Stimulated activated CD4-positive, alpha-beta T cell treated with anti-CD3 and anti-CD28 coated beads, Interleukin-1b, Interleukin-23, amount 100 ng/mL, for 24 hours (primary cell): ENCODE measurements at regions not wholly inside any gene's neighbourhood (a gene's known extent, or its start where the extent isn't known, plus 50 kb on each side); places are given as distances from the start of the nearest gene placed in this dataset.

Experiments
- DNase-seq, 4 experiments: peaks; one replicate each; pipeline ENCODE4 v3.0.0-alpha.2; 2020; ENCODE audit warnings: low read depth in 4 of 4, low spot score in 1 of 4

DNA sequence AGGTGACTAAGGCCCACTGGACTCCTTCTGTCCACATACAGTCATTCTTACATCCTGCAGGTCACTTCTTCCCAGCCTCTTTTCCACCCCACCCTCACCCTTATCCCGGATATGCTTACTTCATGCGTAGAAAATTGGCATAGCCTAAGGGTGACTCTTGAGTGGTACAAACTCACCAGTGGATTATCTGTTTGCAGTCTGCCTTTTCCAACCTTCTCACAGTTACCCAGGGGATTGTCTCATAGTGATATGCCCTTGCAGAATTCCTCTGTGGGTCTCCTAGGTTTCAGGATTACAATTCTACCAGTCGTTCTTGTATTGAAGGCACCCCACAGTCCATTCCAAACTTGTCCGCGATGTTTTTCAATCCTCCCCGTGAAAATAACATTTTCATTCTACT lies 752.9 kb upstream of the HS6ST1 start:
- no peak for DNase-seq

DNA sequence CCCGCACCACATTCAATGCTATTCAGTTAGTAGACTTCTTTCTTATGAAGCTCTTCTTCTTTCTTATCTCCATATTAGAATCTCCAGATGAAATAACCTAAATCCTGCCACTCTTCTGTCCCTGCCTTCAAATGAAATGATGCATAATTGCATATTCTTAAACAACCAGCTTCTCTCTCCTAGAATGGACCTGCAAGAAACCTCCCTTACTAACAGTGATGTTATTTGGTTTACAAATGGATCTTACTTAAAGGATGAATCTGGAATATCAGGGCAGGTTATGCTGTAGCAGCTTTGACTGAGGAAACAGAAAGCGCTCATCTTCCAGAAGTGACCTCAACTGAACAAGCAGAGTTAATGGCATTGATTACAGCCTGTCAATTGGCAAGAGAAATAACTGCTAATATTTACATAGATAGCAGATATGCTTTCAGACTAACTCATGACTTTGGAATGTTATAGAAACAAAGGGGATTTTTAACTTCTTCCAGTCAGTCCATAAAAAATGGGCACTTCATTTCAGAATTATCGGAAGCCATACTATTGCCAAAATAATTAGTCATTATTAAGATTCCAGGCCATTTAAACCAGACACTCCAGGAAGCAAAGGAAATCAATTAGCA lies 755.7 kb upstream of the HS6ST1 start:
- DNase-seq = no peak

DNA sequence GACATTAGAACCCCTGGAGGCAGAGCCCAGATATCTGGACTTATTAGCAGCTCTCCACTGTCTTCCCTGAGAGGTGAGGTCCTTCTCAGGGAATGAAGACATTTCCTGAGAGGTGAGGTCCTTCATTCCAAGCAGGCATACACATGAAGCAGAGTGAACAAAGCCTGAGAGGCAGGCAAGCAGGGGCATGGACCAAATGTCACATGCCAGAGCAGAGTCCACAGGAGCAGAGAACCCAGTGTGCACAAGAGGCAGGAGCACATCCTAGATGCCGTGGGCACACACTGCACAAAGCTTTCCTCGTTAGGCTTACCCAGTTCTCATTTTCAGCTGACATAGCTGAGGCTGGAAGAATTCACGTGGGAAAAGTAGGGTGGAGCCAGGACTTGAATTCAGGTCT lies 759.9 kb upstream of the HS6ST1 start:
- no peak for DNase-seq

DNA sequence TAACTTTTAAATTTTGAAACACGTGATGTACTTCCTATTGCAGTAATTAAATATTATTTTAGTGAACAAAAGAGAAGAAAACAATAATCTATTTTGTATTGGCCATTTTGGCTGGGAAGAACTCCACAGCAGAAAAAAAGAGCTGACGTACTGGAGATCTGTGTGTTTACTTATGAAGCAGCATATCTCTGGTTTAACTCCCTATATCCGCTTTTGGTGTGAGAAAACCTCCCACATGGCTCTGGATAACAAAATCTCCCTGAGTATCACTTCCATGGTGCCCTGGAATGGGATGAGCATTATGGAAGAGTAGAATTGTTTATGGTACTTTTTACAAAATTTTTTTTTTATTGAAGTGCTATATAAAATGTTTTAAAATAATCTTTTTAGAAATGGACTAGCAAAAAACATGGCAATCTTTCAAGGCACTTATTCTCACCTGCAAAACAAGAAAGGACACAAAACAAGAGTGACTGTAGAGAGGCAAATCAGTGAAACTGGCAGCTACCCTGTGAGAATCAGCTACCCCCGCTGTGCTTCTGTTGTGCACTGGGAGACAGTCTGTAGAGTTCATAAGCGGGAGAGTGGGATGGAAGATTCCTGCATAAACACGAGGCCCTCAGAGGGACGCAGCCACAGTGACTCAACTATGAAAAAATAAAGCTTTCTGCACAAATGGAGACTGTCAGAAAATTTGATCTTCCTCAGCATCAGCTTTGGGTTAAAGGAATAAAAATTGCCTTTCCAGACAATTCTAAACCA lies 762.2 kb upstream of the HS6ST1 start:
- DNase-seq = no peak

DNA sequence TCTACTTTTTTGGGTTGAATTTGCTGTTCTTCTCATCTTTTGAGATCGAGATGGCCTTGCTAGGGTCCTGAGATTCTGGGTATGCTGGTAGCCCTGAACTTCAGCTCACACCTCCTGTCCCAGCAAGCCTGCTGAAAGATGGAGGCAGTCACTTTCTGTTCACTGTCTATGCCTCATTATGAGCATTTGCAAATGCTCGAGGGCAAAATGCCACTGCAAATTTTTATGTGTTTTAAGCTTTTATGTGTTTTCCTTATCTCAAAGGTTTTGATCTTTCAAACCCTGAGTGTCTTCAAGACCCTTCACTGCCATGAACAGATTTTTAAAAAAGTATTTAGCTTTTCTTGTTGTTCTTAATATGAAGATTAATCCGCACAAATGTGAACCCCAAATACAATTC lies 766.7 kb upstream of the HS6ST1 start:
- no peak for DNase-seq

DNA sequence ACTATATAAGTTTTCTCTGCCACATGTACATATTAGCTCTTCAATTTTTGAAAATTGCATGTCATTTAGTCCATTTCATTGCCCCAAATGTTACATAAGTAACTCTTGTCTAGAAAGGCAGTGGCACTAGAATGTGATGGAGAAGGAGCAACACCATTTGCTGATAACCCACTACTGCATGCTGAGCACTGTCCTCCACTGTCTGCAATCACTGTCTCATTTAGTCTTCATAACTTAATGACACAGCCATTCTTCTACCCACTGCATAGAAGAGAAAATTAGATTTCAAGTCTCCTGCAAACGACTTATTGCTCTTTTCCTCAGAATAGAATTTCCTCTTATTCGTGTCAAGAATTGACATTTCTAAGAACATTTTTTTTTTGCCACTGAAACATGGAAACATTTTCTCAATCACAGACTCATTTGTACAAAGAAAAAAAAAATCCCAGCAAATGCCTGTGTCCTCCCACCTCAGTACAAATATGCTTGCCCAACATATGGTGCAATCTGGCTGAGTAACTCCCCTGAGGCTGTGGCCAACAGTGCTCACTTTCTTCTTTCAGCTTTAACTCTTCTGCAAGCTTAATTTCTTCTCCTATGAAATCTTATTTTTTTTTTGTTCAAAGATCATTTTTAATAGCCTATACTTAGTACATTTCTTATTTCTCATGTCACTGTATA lies 768.6 kb upstream of the HS6ST1 start:
- DNase-seq = no peak

DNA sequence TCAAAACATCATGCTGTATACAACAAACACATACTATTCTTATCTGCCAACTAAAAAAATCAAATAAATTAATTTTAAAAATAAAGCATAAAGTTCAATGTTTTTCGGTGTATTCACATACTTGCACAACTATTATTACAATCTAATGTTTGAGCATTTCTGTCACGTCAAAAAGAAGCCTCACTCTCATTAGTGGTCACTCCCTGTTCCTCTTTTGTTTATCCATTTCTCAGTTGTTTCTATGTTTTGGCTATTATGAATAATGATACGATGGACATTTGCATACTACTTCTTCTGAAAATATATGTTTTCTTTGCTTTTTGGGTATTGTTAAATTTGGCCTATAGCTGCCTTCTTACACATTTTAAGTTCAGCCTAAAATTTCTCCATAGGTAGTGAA lies 773.0 kb upstream of the HS6ST1 start:
- DNase-seq = no peak

DNA sequence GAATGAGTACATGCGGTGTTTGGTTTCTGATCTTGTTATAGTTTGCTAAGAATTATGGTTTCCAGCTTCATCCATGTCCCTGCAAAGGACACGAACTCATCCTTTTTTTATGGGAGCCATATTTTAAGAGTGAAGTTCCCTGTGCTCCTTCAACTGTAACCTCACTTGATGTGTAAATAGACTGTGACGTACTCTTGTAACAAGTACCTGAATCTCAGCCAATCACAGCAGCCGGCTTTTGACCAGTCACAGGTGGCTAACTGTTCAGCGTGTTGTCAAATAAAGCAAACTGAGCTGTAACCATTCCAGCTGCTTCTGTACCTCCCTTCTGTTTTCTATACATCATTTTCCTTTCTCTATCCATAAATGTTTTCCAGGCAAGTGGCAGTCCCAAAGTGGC lies 774.3 kb upstream of the HS6ST1 start:
- no peak for DNase-seq

DNA sequence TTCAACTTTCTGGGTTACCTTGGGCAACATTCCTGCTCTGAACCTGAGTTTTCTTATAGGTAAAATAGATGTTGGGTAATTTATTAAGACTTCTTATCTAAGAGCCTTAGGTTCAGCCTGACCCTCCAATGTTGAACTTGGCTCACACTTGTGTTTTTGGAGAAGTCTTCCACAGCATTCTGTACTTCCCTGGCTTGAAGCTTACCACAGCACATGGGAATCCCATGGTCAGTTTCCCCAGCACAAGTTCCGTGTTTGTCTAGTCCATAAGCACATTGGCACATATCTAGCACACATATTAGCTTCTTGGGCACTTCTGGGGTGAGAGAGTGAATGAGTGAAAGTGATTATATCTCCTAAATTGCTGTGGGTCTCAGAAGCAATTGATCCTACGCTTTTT lies 782.5 kb upstream of the HS6ST1 start:
- DNase-seq = no peak

DNA sequence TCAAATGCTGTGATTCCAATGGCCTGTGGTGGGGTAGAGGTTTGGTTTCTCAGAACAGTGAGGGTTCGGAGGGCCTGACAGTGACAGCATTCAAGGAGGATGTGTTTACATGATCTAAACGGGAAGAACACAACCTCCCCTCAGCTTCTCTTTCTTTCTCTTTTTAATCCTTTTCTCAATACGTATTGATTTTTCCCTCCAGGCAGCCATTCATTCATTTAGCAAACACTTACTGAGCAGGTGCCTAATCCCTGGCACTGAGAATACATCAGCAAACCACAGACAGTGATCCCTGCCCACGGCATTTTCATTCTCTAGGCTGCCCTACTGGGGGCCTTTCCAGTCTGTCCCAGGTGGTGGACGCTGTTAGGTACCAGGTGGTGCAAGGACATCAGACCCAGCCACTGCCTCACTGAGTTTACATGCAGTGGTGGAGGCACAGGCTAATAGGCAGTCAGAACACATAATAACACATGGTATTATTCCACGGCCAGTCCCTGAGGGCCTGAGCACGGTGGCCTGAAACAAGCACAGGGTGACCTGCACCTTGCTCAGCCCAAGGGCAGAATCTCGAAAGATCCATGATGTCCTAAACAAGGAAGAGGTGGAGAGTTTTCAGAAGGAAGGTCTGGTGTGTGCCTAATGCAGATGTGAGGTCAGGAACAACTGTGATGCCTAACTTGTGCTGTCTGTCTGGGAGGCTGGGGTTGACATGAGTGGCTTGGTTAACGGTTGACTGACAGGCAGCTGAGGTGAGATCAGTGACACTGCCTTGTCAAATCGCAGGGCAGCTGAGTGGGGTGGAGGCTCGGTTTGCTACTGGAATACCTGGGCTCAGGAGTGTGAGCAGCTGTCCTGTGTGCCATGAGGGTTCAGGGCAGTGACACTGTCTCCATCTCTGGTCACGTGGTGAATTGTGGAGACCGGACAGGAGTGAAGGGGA lies 785.5 kb upstream of the HS6ST1 start:
- DNase-seq = no peak

DNA sequence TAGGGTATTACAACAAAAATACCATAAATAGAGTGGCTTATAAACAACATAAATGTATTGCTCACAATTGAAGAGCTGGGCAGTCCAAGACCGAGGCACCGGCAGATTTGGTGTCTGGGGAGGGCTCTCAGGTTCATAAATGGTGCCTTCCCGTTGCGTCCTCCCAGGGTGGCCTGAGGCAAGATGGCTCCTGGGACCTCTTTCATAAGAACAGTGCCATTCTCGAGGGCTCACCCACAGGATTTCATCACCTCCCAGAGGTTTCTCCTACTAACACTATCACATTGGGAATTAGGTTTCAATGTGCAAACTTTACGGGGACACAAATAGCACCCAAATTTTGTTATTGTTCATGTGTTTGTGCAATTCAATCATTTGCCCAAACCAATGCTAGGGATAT lies 793.5 kb upstream of the HS6ST1 start:
- no peak for DNase-seq

DNA sequence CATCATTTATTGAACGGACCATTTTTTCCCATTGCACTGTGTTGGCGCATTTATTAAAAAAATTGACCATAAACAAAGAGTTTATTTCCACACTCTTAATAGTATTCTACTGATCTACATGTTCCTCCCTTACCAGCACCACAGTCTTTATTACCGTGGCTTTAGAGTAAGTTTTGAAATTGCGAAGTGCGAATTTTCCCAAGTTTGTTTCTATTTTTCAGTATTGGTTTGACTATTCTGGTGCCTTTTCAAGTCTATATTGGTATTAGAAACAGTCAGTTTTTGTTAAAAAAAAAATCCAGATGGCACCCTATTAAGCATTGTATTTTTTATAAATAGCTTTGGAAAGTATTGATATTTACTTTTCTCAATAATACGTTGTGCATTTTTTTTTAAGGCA lies 795.1 kb upstream of the HS6ST1 start:
- DNase-seq = no peak

DNA sequence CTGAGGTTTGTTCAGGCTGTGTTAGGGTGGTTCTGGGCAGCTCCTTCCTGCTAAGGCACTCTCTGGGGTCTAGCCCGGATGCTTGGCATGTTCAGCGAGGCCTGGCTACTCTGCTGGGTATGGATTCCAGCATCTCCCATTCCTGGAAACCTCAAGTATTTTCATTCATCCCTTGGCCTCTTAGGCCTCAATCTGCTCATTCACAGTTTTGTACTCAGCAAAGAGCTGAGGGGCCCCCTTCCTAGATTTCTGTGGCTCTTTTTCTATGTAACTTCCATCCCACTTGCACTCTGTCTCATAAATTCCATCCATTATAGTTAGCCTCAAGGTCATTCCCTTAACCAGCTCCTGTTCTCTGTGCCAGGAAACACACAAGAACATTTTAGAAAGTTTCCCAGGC lies 798.8 kb upstream of the HS6ST1 start:
- no peak for DNase-seq

DNA sequence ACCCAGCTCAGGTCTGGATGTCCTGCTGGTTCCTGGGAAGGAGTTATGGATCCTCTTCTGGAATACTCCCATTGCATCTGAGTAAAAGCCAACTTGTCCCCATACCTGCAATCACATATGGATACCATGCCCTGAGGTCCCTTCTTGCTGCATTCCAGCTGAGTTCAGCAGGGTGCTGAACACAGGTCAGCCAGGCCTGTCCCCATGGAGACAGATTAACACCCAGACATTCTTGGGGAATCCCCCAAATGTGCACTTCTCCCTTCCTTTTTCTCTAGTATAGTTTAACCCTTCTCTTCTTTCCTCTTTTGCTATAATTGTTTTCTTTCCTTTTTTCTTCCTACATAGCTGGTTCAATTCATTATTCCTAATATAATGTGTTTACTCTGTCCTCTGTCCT lies 799.6 kb upstream of the HS6ST1 start:
- no peak for DNase-seq

DNA sequence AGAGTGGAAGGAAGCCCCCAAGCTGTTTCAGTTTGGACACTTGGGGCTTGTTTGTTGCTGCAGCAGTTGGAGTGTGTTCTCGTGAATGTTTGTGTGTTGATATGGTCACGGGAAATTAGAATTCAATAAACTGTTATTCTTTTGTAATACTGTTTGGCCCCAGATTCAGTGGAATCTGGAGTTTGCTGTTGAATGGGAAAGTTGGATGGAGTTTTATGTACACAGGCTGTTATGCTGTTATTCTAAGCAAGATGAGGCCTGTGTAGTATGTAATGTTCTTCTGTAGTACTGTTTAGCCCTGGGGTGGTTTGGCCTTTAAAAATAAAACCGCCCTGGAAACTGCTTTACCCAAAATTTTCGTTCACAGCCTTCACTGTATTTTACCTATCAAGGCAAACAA lies 810.4 kb upstream of the HS6ST1 start:
- DNase-seq = no peak

DNA sequence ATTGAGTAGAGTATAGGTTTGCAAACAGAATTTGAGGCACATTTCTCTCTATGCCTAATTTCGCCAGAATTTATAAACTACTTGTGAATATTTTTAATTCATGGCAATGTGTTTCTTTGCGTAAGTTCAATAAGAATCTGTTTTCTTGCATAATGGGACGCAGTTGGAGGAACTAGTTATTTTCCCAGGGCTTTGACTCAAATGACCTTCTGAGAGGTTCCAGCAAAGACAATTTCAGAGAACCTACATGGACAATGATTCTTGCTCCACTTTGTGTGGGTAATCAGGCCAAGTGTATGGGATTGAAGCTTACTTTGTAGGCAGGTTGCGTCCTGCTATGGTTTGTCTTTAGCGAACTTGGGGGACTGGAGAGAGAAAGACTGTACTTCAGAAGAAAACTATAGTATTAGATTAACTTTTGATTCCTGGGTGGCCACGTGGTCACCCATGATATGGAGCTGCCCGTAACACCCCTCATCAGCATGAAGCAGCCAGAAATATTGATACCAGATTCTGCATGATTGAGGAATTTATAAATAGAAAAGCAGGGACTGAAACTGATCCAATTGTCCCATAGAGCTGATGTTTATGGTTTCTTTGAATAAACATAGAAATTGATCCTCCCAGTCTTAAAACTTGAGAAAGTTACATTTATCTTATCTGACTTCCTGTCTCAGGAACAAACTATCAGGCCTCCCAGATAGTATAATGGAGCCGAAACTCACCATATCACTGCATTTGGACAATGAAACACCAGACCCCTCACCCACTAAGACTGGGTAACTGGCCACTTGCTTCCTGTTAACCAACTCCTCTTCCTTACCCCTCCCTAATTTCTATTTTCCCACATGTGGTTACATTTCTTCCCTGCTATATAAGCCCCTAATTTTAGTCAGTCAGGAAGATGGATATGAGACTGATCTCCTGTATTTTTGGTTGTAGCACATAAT lies 815.3 kb upstream of the HS6ST1 start:
- no peak for DNase-seq

DNA sequence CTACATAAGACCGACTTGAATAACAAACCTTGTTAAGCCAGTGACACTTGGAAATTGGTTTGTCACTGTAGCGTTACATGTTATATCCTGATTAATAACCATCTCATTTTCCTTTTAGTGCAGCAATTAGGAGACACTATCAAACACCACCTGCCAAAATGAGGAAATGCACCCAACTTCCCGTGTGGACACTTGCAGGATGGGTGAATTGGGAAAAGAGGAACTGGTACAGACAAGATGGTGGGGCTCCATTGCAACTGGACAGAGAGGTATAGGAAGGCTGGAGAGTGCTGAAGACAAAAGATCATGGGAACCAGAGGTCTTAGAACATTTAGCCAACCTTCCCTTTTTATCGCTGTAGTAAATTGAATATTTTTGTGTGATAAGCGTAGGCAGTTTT lies 816.3 kb upstream of the HS6ST1 start:
- DNase-seq = no peak

DNA sequence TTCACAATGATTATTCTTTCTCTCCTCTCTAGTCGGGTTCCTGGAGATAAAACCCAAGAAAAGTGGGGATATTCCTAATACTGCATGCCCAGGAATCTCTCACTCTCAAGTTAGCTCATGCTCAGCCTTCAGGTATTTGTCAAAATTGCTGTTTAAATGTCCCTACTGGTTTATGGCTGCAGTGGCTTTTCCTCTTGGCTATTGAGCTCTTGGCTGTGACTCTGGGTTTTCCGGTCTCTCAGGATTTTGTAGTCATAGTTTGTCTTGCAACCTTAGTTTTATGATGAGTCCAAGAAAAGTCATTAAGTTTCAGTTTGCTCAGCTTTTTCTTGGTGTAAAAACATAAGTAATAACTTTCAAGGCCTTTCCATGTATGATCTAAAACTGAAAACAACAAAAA lies 820.7 kb upstream of the HS6ST1 start:
- DNase-seq = no peak

DNA sequence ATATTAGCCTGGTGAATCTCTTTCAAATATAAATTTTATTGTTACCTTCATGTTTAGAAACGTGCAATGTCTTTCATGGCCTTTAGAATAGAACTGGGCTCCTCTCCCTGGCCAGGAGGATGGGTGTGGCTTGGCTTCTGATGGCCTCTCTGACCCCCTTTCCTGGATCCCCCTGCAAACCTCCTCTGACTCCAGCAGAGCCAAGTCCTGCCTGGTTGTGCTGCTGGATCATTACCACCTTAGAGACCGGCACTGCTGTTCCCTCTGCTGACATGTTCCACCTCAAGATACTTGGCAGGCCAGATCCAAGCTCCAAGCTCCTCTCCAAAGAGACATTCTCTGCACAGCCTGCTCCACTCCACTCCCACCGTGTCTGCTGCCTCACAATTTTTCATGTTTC lies 823.8 kb upstream of the HS6ST1 start:
- DNase-seq = no peak

DNA sequence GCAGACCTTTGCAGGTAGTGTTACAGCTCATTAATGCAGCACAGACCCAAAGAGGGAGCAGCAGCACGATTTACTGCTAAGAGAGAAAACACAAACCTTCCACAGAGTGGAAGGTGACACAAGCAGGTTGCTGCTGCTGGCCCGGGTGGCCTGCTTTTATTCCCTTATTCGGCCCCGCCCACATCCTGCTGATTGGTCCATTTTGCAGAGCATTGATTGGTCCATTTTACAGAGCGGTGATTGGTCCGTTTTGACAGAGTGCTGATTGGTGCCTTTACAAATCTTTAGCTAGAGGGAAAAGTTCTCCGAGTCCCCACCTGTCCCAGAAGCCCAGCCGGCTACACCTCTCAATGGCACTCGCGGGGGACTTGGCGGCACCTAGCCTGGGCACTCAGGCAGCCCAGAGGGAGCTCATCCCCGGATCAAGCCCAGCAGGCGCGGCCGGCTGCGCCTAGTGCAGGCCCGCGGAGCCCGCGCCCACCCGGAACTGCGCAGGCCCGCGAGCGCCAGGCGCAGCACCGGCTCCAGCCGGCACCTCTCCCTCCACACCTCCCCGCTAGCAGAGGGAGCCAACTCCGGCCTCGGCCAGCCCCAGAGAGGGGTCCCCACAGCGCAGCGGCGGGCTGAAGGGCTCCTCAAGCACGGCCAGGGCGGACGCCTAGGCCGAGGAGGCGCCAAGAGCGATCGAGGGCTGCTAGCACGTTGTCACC lies 825.6 kb upstream of the HS6ST1 start:
- no peak for DNase-seq
